Fibroblast of lung (primary cell): ENCODE measurements at regions not wholly inside any gene's neighbourhood (a gene's known extent, or its start where the extent isn't known, plus 50 kb on each side); places are given as distances from the start of the nearest gene placed in this dataset.

Experiments used
- EZH2 ChIP-seq: IDR thresholded peaks from 2 replicates; pipeline ENCODE4 v1.5.1; 2012; ENCODE audit warnings: low read length, control low read depth, mild to moderate bottlenecking; ENCODE audit errors: missing control alignments
- TF ChIP-seq, protein P1 (sequence below), 2 donors: IDR thresholded peaks in 1 of 2; conservative IDR thresholded peaks in 1 of 2; 1 replicate in 1 of 2; 2 replicates in 1 of 2; pipeline ENCODE4 v1.5.1; 2011 to 2012; ENCODE audit warnings: low read length in 2 of 2, control low read depth in 1 of 2, inconsistent platforms in 1 of 2, low read depth in 1 of 2, mild to moderate bottlenecking in 1 of 2

DNA sequence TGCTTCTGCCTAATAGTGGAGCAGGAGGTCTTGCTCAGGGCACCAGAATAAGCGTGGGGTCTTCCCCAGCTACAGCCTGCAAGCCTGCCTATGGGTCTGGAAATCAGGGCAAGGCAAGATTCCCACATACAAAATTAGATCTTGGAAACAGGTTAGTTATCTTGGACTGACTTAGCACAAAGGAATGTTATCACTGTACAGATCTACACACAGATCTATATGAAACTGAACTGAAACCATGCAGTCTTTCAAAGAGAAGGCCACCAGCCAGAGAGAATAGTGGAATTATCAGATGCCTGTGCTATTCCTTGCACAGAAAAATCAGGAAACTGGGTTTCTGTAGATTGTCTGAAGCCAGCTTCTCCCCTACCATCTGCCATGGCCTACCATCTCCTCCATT, 585.7 kb downstream of the ACTL7B start:
- no peak for TF ChIP-seq EZH2
- TF ChIP-seq, protein P1, sequence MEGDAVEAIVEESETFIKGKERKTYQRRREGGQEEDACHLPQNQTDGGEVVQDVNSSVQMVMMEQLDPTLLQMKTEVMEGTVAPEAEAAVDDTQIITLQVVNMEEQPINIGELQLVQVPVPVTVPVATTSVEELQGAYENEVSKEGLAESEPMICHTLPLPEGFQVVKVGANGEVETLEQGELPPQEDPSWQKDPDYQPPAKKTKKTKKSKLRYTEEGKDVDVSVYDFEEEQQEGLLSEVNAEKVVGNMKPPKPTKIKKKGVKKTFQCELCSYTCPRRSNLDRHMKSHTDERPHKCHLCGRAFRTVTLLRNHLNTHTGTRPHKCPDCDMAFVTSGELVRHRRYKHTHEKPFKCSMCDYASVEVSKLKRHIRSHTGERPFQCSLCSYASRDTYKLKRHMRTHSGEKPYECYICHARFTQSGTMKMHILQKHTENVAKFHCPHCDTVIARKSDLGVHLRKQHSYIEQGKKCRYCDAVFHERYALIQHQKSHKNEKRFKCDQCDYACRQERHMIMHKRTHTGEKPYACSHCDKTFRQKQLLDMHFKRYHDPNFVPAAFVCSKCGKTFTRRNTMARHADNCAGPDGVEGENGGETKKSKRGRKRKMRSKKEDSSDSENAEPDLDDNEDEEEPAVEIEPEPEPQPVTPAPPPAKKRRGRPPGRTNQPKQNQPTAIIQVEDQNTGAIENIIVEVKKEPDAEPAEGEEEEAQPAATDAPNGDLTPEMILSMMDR (conservative IDR thresholded peaks at IDR 0.05 in 1 of 2, IDR thresholded peaks at IDR 0.05 in 1 of 2; ENCODE audit: low read depth in 1 of 2, low read length in 2 of 2), result no peak
